Upper lobe of right lung (tissue), 1 donor: ENCODE measurements at regions not wholly inside any gene's neighbourhood (a gene's known extent, or its start where the extent isn't known, plus 50 kb on each side); places are given as distances from the start of the nearest gene placed in this dataset.

ENCODE experiments used
- ATAC-seq: fragments of 200-7000 bp; cut with Tn5 transposase; one replicate; pipeline ENCODE4 v1.9.1; 2020; ENCODE audit warnings: mild to moderate bottlenecking, moderate library complexity
- DNase-seq: peaks from one replicate; pipeline ENCODE4 v3.0.0-alpha.2; 2020
- H3K27ac ChIP-seq: fragments of 200-600 bp; one replicate; pipeline ENCODE4 v1.8.0; 2022
- H3K27me3 ChIP-seq: fragments of 200-600 bp; one replicate; pipeline ENCODE4 v1.8.0; 2022; ENCODE audit warnings: mild to moderate bottlenecking
- H3K36me3 ChIP-seq: fragments of 200-600 bp; one replicate; pipeline ENCODE4 v1.8.0; 2022
- H3K4me1 ChIP-seq: fragments of 200-600 bp; one replicate; pipeline ENCODE4 v1.8.0; 2022
- H3K4me3 ChIP-seq: fragments of 200-600 bp; one replicate; pipeline ENCODE4 v1.8.0; 2022; ENCODE audit warnings: mild to moderate bottlenecking
- H3K9me3 ChIP-seq: fragments of 200-600 bp; one replicate; pipeline ENCODE4 v1.8.0; 2022
- CTCF ChIP-seq: fragments of 200-600 bp; IDR thresholded peaks from one replicate; pipeline ENCODE4 v1.8.0; 2022; ENCODE audit warnings: antibody characterized with exemption
- intact Hi-C: fragments of 100-400 bp; cut with DNase I; formaldehyde crosslinking; loops from one replicate; pipeline ENCODE4 v1.11.0; 2022
- donor health status: DM: no; HTN: yes; CAD: no; lungs with severe emphysema.

- ATAC-seq (peak; percentile 28), DNase-seq (peak; percentile 56)
- no peaks in the 10 kb centered on the region for H3K4me1 ChIP-seq
- no peak overlapping the region for H3K4me3 ChIP-seq
- no peaks in the 10 kb centered on the region for H3K9me3 ChIP-seq
- no peaks in the 10 kb centered on the region for H3K27me3 ChIP-seq
- TF ChIP-seq CTCF = no peak
- no peaks in the 10 kb centered on the region for H3K36me3 ChIP-seq
- H3K27ac ChIP-seq = no peak overlapping the region
- intact Hi-C loops = no loop called here
Observed at GRCh38 chr6:125444006-125444923, 142.5 kb upstream of the HDDC2 start.

- Histone ChIP-seq H3K9me3 (no peaks in the 10 kb centered on the region), H3K36me3 (no peaks in the 10 kb centered on the region), H3K4me1 (no peaks in the 10 kb centered on the region), H3K27me3 (no peaks in the 10 kb centered on the region), H3K4me3 (no peak overlapping the region), H3K27ac (no peak overlapping the region)
- peak; percentile 19 for ATAC-seq
- no peak for TF ChIP-seq CTCF
- intact Hi-C loops = no loop called here
- DNase-seq = no peak
Observed at GRCh38 chr6:125445054-125445453, 143.3 kb upstream of the HDDC2 start.

- no peak for TF ChIP-seq CTCF
- intact Hi-C loops = no loop called here
Observed at GRCh38 chr6:125446011-125446410, 144.2 kb upstream of the HDDC2 start.

GRCh38 chr6:125451750-125452149 lies 150.0 kb upstream of the HDDC2 start:
- ATAC-seq (no peak), DNase-seq (no peak)
- no peak overlapping the region for H3K4me3 ChIP-seq
- H3K4me1 ChIP-seq = no peaks in the 10 kb centered on the region
- peaks cover 3% of the 10 kb centered on the region for H3K9me3 ChIP-seq
- no peaks in the 10 kb centered on the region for H3K27me3 ChIP-seq
- no peak for TF ChIP-seq CTCF
- H3K27ac ChIP-seq = no peak overlapping the region
- intact Hi-C loops = no loop called here
- no peaks in the 10 kb centered on the region for H3K36me3 ChIP-seq

More at GRCh38 chr6:125446011-125446410, 144.2 kb upstream of the HDDC2 start:
- Histone ChIP-seq H3K36me3 (no peaks in the 10 kb centered on the region), H3K27ac (no peak overlapping the region), H3K27me3 (no peaks in the 10 kb centered on the region), H3K4me1 (no peaks in the 10 kb centered on the region), H3K9me3 (no peaks in the 10 kb centered on the region), H3K4me3 (no peak overlapping the region)
- ATAC-seq (no peak), DNase-seq (no peak)

GRCh38 chr6:125453516-125453915 lies 151.7 kb upstream of the HDDC2 start:
- Histone ChIP-seq H3K27ac (no peak overlapping the region), H3K9me3 (peaks cover 3% of the 10 kb centered on the region), H3K27me3 (no peaks in the 10 kb centered on the region), H3K4me1 (no peaks in the 10 kb centered on the region), H3K4me3 (no peak overlapping the region), H3K36me3 (no peaks in the 10 kb centered on the region)
- DNase-seq (no peak), ATAC-seq (no peak)
- no peak for TF ChIP-seq CTCF
- intact Hi-C loops = no loop called here
